ENCODE measurements at regions not wholly inside any gene's neighbourhood (a gene's known extent, or its start where the extent isn't known, plus 50 kb on each side); places are given as distances from the start of the nearest gene placed in this dataset.

- H4K5ac ChIP-seq (ENCODE audit: insufficient read length, low read depth, low read length) = no peak overlapping the region
- H3K9me3 ChIP-seq (ENCODE audit: insufficient read depth in 2 of 2, low read depth in 1 of 2, low read length in 1 of 2) = peaks cover 4 to 5% of the 10 kb centered on the region in 2 experiments; a peak in 2 of 4 replicates
- H3K23ac ChIP-seq (ENCODE audit: insufficient read length) = no peak overlapping the region
- H4K91ac ChIP-seq (replicated peaks; ENCODE audit: insufficient read length, low read length) = no peak overlapping the region
- no peaks in the 10 kb centered on the region for H4K20me1 ChIP-seq (replicated peaks in 1 of 2; ENCODE audit: control insufficient read depth in 1 of 2, insufficient read depth in 2 of 2, low read length in 2 of 2)
- H2AK5ac ChIP-seq (ENCODE audit: low read depth, low read length) = no peak overlapping the region
- H3K36me3 ChIP-seq (ENCODE audit: control insufficient read depth in 2 of 4, insufficient read depth in 4 of 4, low read length in 3 of 4) = no peaks in the 10 kb centered on the region
- no peaks in the 10 kb centered on the region for H3K79me1 ChIP-seq (ENCODE audit: low read depth, low read length)
- 98% methylated on average over 4 of the region's 4 CpGs; no CpG with 5 or more reads in 1 of the 2 experiments for WGBS, 2 experiments (ENCODE audit: extremely low coverage in 1 of 2, insufficient coverage in 1 of 2, insufficient read length in 1 of 2, insufficient replicate concordance in 2 of 2, low coverage in 1 of 2, low lambda C conversion rate in 2 of 2, missing lambda C conversion rate in 1 of 2)
- H3K27ac ChIP-seq (ENCODE audit: low read depth, low read length) = no peak overlapping the region
- H2BK20ac ChIP-seq (ENCODE audit: low read length) = no peak overlapping the region
- H3K23me2 ChIP-seq (ENCODE audit: low read depth, low read length) = no peaks in the 10 kb centered on the region
- no peak overlapping the region for H3K14ac ChIP-seq (ENCODE audit: insufficient read length)
- H3K4me3 ChIP-seq (ENCODE audit: extremely low read depth in 1 of 4, insufficient read depth in 2 of 4, low read depth in 3 of 4, low read length in 4 of 4) = no peak overlapping the region
- no peak for FAIRE-seq
- no peak overlapping the region for H4K8ac ChIP-seq (ENCODE audit: extremely low read depth, insufficient read depth, low read length)
- H3K9ac ChIP-seq (replicated peaks in 1 of 4; ENCODE audit: extremely low read depth in 1 of 4, low read depth in 3 of 4, low read length in 3 of 4) = no peak overlapping the region
- no peak overlapping the region for H3K18ac ChIP-seq (ENCODE audit: extremely low read depth, low read length)
- no peak overlapping the region for H3K4me2 ChIP-seq (ENCODE audit: insufficient read depth in 1 of 2, low read depth in 2 of 2, low read length in 2 of 2)
- H3K56ac ChIP-seq (replicated peaks; ENCODE audit: insufficient read length, low read depth, low read length) = no peak overlapping the region
- no peaks in the 10 kb centered on the region for H3K4me1 ChIP-seq (replicated peaks in 1 of 4; ENCODE audit: control insufficient read depth in 3 of 4, insufficient read depth in 4 of 4, low read length in 3 of 4)
- POLR2A ChIA-PET (ENCODE audit: partially characterized antibody) = no interaction called here
- H3K27me3 ChIP-seq (replicated peaks in 1 of 4; ENCODE audit: control insufficient read depth in 3 of 4, extremely low read depth in 1 of 4, insufficient read depth in 3 of 4, low read length in 3 of 4) = no peaks in the 10 kb centered on the region
- no peak overlapping the region for H2BK15ac ChIP-seq (ENCODE audit: low read length)
- no peak overlapping the region for H2BK120ac ChIP-seq (replicated peaks; ENCODE audit: low read depth, low read length)
- TF ChIP-seq SIRT6 (IDR thresholded peaks at IDR 0.05; ENCODE audit: low read length) = no peak
- no peak for TF ChIP-seq RNF2 (IDR thresholded peaks at IDR 0.05; ENCODE audit: borderline replicate concordance, low read depth, low read length, missing control alignments, poor library complexity, severe bottlenecking)
- TF ChIP-seq BACH1 (IDR thresholded peaks at IDR 0.05; ENCODE audit: low read length) = no peak
- TF ChIP-seq EP300 (IDR thresholded peaks at IDR 0.05; ENCODE audit: borderline replicate concordance in 1 of 2, low read depth in 2 of 2, low read length in 2 of 2) = no peak
- no peak for TF ChIP-seq CBX5 (IDR thresholded peaks at IDR 0.05; ENCODE audit: low read depth, low read length)
- TF ChIP-seq YY1 (IDR thresholded peaks at IDR 0.05; ENCODE audit: low read depth, low read length) = no peak
- TF ChIP-seq GABPA (IDR thresholded peaks at IDR 0.05; ENCODE audit: borderline replicate concordance, insufficient read depth, low read length) = no peak
- TF ChIP-seq SP4 (IDR thresholded peaks at IDR 0.05; ENCODE audit: low read length) = no peak
- no peak for TF ChIP-seq RBBP5 (IDR thresholded peaks at IDR 0.05; ENCODE audit: borderline replicate concordance, low read depth, low read length)
- TF ChIP-seq EZH2 (IDR thresholded peaks at IDR 0.05; ENCODE audit: low read depth, low read length, severe bottlenecking) = no peak
- no peak for TF ChIP-seq PHF8 (conservative IDR thresholded peaks at IDR 0.05; ENCODE audit: low read depth, low read length)
- no peak for TF ChIP-seq SRF (IDR thresholded peaks at IDR 0.05; ENCODE audit: low read depth, low read length)
- TF ChIP-seq SIN3A (conservative IDR thresholded peaks at IDR 0.05 in 1 of 2, IDR thresholded peaks at IDR 0.05 in 1 of 2; ENCODE audit: low read depth in 1 of 2, low read length in 2 of 2) = no peak
- H3K4ac ChIP-seq (replicated peaks; ENCODE audit: insufficient read length, low read depth, low read length) = no peak overlapping the region
- CTCF ChIA-PET (ENCODE audit: partially characterized antibody) = interaction anchor here (0.6 kb wide), 2 partner anchors 168 to 228 kb away, joined by 3 read pairs; no protein-coding TSS in a partner anchor
- no peak for DNase-seq (ENCODE audit: low read depth in 1 of 2, low spot score in 2 of 2)
- no peak overlapping the region for H2BK5ac ChIP-seq (ENCODE audit: low read depth, low read length)
- H2AFZ ChIP-seq (ENCODE audit: low read length) = no peak overlapping the region
- no peaks in the 10 kb centered on the region for H3K79me2 ChIP-seq (ENCODE audit: control insufficient read depth in 1 of 2, insufficient read depth in 2 of 2, low read length in 2 of 2)
- H2BK12ac ChIP-seq (ENCODE audit: low read depth, low read length) = no peak overlapping the region
Measured at GRCh38 chr3:88239870-88240269, 90.1 kb downstream of the C3orf38 start.

Data from H1 (cell line).